ENCODE measurements at regions not wholly inside any gene's neighbourhood (a gene's known extent, or its start where the extent isn't known, plus 50 kb on each side); places are given as distances from the start of the nearest gene placed in this dataset.

DNA sequence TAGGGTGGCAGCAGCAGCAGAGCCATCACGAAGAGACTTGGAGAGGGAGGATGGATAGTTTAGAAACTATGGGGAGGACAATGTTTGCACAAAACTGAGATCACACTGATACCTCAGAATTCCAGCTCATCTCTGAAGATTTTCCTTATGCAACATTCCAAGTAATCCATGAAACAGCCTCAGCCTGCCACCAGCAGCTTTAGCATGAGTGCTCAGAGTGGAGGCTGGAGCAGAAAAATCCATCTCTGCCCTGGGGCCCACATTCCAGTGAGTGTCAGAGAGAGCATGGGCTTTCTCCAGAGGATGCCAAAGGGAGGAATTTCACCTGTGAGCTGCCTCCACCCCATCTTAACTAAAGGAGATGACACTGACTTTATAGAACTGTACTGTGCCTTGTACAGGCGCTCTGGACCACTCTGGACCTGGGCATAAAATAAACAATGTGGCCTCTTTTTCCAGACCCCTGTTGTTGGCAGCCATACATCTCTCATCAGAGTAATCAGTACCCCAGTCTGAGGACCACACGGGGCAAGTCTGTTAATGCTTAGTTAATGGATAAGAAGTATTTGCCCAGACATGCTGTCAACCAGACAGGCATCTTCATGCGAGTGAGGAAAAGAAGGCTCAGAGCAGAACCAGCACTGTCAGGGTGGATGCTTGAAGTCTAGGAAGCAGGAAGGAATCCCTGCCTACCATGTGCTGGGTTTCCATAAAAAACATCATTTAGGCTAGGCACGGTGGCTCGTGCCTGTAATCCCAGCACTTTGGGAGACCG lies 440.9 kb downstream of the ENC1 start:
- TF ChIP-seq CTCF (IDR thresholded peaks at IDR 0.05) (no peak), POLR2A (IDR thresholded peaks at IDR 0.05) (no peak)

Data from uterus (tissue), 2 donors.